ENCODE measurements at regions not wholly inside any gene's neighbourhood (a gene's known extent, or its start where the extent isn't known, plus 50 kb on each side); places are given as distances from the start of the nearest gene placed in this dataset.

- Histone ChIP-seq H3K9ac (ENCODE audit: insufficient read depth in 1 of 2, low read length in 2 of 2) (no peak overlapping the region), H3K9me3 (ENCODE audit: control insufficient read depth in 4 of 4, insufficient read depth in 3 of 4, low read length in 3 of 4) (peaks cover 0 to 9% (median 4%) of the 10 kb centered on the region in 4 donors), H3K27ac (ENCODE audit: low read depth in 1 of 2, low read length in 1 of 2) (no peak overlapping the region), H3K27me3 (ENCODE audit: control insufficient read depth in 3 of 3, insufficient read depth in 3 of 3, low read length in 2 of 3) (no peaks in the 10 kb centered on the region), H3K36me3 (ENCODE audit: control insufficient read depth in 4 of 4, insufficient read depth in 4 of 4, low read length in 4 of 4) (no peaks in the 10 kb centered on the region), H3K4me1 (ENCODE audit: control insufficient read depth in 5 of 5, insufficient read depth in 5 of 5, low read length in 5 of 5) (no peaks in the 10 kb centered on the region), H3K4me3 (no peak overlapping the region)
- no peak for ATAC-seq (ENCODE audit: insufficient read depth, low FRiP score)
- TF ChIP-seq CTCF (IDR thresholded peaks at IDR 0.05; ENCODE audit: control extremely low read depth, extremely low read depth): no peak
- WGBS, 2 donors: 96 to 98% methylated on average over 4 of the region's 4 CpGs
- no peak for DNase-seq
Measured at GRCh38 chr2:16063955-16064633, 123.7 kb downstream of the MYCN start.

GRCh38 chr2:16063251-16063850 lies 123.0 kb downstream of the MYCN start:
- ATAC-seq (ENCODE audit: insufficient read depth, low FRiP score) (no peak), DNase-seq (no peak)
- TF ChIP-seq CTCF (IDR thresholded peaks at IDR 0.05; ENCODE audit: control extremely low read depth, extremely low read depth): no peak
- H3K36me3 ChIP-seq (ENCODE audit: control insufficient read depth in 4 of 4, insufficient read depth in 4 of 4, low read length in 4 of 4): no peaks in the 10 kb centered on the region
- H3K27ac ChIP-seq (ENCODE audit: low read depth in 1 of 2, low read length in 1 of 2): no peak overlapping the region
- H3K4me1 ChIP-seq (ENCODE audit: control insufficient read depth in 5 of 5, insufficient read depth in 5 of 5, low read length in 5 of 5): no peaks in the 10 kb centered on the region
- H3K9ac ChIP-seq (ENCODE audit: insufficient read depth in 1 of 2, low read length in 2 of 2): no peak overlapping the region
- H3K4me3 ChIP-seq: no peak overlapping the region
- peaks cover 0 to 9% (median 4%) of the 10 kb centered on the region in 4 donors for H3K9me3 ChIP-seq (ENCODE audit: control insufficient read depth in 4 of 4, insufficient read depth in 3 of 4, low read length in 3 of 4)
- WGBS, 2 donors: 79 to 89% methylated on average over 4 of the region's 4 CpGs
- H3K27me3 ChIP-seq (ENCODE audit: control insufficient read depth in 3 of 3, insufficient read depth in 3 of 3, low read length in 2 of 3): no peaks in the 10 kb centered on the region

GRCh38 chr2:16062471-16063250 lies 122.3 kb downstream of the MYCN start:
- no peak overlapping the region for H3K4me3 ChIP-seq
- ATAC-seq (ENCODE audit: insufficient read depth, low FRiP score): no peak

More at GRCh38 chr2:16062471-16063250, 122.3 kb downstream of the MYCN start:
- H3K36me3 ChIP-seq (ENCODE audit: control insufficient read depth in 4 of 4, insufficient read depth in 4 of 4, low read length in 4 of 4): no peaks in the 10 kb centered on the region
- H3K4me1 ChIP-seq (ENCODE audit: control insufficient read depth in 5 of 5, insufficient read depth in 5 of 5, low read length in 5 of 5): no peaks in the 10 kb centered on the region
- DNase-seq: no peak
- H3K9ac ChIP-seq (ENCODE audit: insufficient read depth in 1 of 2, low read length in 2 of 2): no peak overlapping the region
- TF ChIP-seq CTCF (IDR thresholded peaks at IDR 0.05; ENCODE audit: control extremely low read depth, extremely low read depth): no peak
- no peaks in the 10 kb centered on the region for H3K27me3 ChIP-seq (ENCODE audit: control insufficient read depth in 3 of 3, insufficient read depth in 3 of 3, low read length in 2 of 3)
- H3K9me3 ChIP-seq (ENCODE audit: control insufficient read depth in 4 of 4, insufficient read depth in 3 of 4, low read length in 3 of 4): peaks cover 0 to 11% (median 4%) of the 10 kb centered on the region in 4 donors
- H3K27ac ChIP-seq (ENCODE audit: low read depth in 1 of 2, low read length in 1 of 2): no peak overlapping the region
- WGBS, 2 donors: 81 to 90% methylated on average over 1 of the region's 1 CpG
